SH-SY5Y (cell line): ENCODE measurements at regions not wholly inside any gene's neighbourhood (a gene's known extent, or its start where the extent isn't known, plus 50 kb on each side); places are given as distances from the start of the nearest gene placed in this dataset.

ENCODE experiments used
- GATA2 ChIP-seq: IDR thresholded peaks from 2 replicates; pipeline ENCODE4 v1.6.1; 2011; ENCODE audit warnings: mild to moderate bottlenecking, low read depth, low read length
- GATA3 ChIP-seq: IDR thresholded peaks from 2 replicates; pipeline ENCODE4 v1.6.1; 2011; ENCODE audit warnings: low read depth, mild to moderate bottlenecking, low read length, moderate library complexity

- TF ChIP-seq GATA2 (no peak), GATA3 (no peak)
Measured at GRCh38 chr3:166451997-166452396, 614.8 kb upstream of the BCHE start.
